Posterior vena cava (tissue), 2 donors: ENCODE measurements at regions not wholly inside any gene's neighbourhood (a gene's known extent, or its start where the extent isn't known, plus 50 kb on each side); places are given as distances from the start of the nearest gene placed in this dataset.

Experiments used
- DNase-seq: peaks from one replicate; pipeline ENCODE4 v3.0.0-alpha.2; 2020; ENCODE audit warnings: low spot score
- intact Hi-C, 2 donors: fragments of 100-400 bp; cut with DNase I; formaldehyde crosslinking; loops; one replicate each; pipeline versions ENCODE4 v1.14.1 to v1.14.2; 2022 to 2023
- donor health status: DM: yes; HTN: yes; CAD: no.
- donor health status: DM: yes; HTN: yes; CAD: no.

GRCh38 chr1:216910081-216910840 is 187.0 kb upstream of the ESRRG start:
- DNase-seq, result no peak
- intact Hi-C loops, result no loop called here

- no peak for DNase-seq
- intact Hi-C loops, result no loop called here
Observed at GRCh38 chr1:216908126-216908525, 184.9 kb upstream of the ESRRG start.

- no peak for DNase-seq
- intact Hi-C loops, result no loop called here
Observed at GRCh38 chr1:216907100-216907499, 183.9 kb upstream of the ESRRG start.

- DNase-seq, result no peak
- intact Hi-C loops, result no loop called here
Observed at GRCh38 chr1:216905781-216906180, 182.6 kb upstream of the ESRRG start.

- no peak for DNase-seq
- intact Hi-C loops, result no loop called here
Observed at GRCh38 chr1:216905137-216905536, 181.9 kb upstream of the ESRRG start.

GRCh38 chr1:216904471-216904870 is 181.2 kb upstream of the ESRRG start:
- no peak for DNase-seq
- intact Hi-C loops, result no loop called here

GRCh38 chr1:216903382-216903740 is 180.1 kb upstream of the ESRRG start:
- intact Hi-C loops, result no loop called here
- no peak for DNase-seq

- DNase-seq, result no peak
- intact Hi-C loops, result no loop called here
Observed at GRCh38 chr1:216902669-216903381, 179.6 kb upstream of the ESRRG start.

GRCh38 chr1:216900116-216900620 is 176.9 kb upstream of the ESRRG start:
- intact Hi-C loops, result no loop called here

GRCh38 chr1:216898801-216899200 is 175.6 kb upstream of the ESRRG start:
- DNase-seq, result no peak
- intact Hi-C loops, result no loop called here

More at GRCh38 chr1:216900116-216900620, 176.9 kb upstream of the ESRRG start:
- no peak for DNase-seq

GRCh38 chr1:216896146-216896545 is 172.9 kb upstream of the ESRRG start:
- intact Hi-C loops, result no loop called here
- no peak for DNase-seq

GRCh38 chr1:216894494-216894893 is 171.3 kb upstream of the ESRRG start:
- intact Hi-C loops, result no loop called here
- DNase-seq, result no peak

GRCh38 chr1:216892581-216893160 is 169.4 kb upstream of the ESRRG start:
- intact Hi-C loops, result no loop called here
- no peak for DNase-seq

- intact Hi-C loops, result no loop called here
Observed at GRCh38 chr1:216890871-216891270, 167.6 kb upstream of the ESRRG start.

GRCh38 chr1:216888731-216889130 is 165.5 kb upstream of the ESRRG start:
- intact Hi-C loops, result no loop called here
- DNase-seq, result no peak

More at GRCh38 chr1:216890871-216891270, 167.6 kb upstream of the ESRRG start:
- DNase-seq, result no peak

GRCh38 chr1:216887032-216887431 is 163.8 kb upstream of the ESRRG start:
- DNase-seq, result no peak
- intact Hi-C loops, result no loop called here

GRCh38 chr1:216884614-216885229 is 161.5 kb upstream of the ESRRG start:
- DNase-seq, result no peak
- intact Hi-C loops, result no loop called here

GRCh38 chr1:216883518-216883917 is 160.3 kb upstream of the ESRRG start:
- intact Hi-C loops, result no loop called here

GRCh38 chr1:216881695-216882094 is 158.5 kb upstream of the ESRRG start:
- intact Hi-C loops, result no loop called here
- no peak for DNase-seq

More at GRCh38 chr1:216883518-216883917, 160.3 kb upstream of the ESRRG start:
- no peak for DNase-seq

GRCh38 chr1:216866714-216867113 is 143.5 kb upstream of the ESRRG start:
- DNase-seq, result no peak
- intact Hi-C loops, result no loop called here
